ENCODE measurements at regions not wholly inside any gene's neighbourhood (a gene's known extent, or its start where the extent isn't known, plus 50 kb on each side); places are given as distances from the start of the nearest gene placed in this dataset.
A peak's percentile ranks its signal among the peaks of the same experiment; 100 is the strongest.
"Not testable (repeated sequence)": the region's sequence is repeated elsewhere in the genome, so short reads cannot be mapped to it uniquely, and the experiment has no call there.

DNA sequence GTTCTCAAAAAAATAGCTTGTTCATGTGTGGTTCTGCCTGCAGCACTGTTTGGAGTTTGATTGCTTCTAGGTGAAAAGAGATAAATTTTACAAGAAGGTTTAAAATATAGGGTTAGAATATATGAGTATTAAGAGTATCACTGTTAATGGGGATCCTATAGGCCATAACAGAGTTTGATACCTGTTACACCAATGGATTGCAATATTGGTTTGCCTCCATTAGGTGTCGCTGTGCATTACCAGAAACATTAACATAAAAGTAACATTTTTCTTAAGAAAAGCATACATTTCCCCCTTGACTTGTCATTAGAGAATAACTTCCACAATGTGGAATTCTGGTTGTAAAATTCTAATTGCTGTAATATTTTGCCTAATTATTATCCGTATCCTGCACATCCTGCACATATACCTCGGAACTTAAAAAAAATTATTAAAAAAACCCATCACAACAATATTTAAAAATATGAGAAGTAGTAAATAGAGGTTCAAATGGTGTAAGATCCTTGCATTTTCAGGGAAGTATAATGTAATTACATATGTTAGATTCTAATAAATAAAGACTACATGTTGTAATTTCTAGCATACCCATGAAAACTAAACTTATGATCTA, 63.0 kb downstream of the CYP4A11 start:
- H3K9me3 ChIP-seq; intact Hi-C loops (cut with DNase I); H3K27ac ChIP-seq; H3K4me3 ChIP-seq (replicated peaks in 1 of 3); H3K27me3 ChIP-seq; H3K36me3 ChIP-seq; H3K4me1 ChIP-seq: not testable (repeated sequence)
- 40% methylated on average over 3 of the region's 3 CpGs for WGBS, 2 donors
- TF ChIP-seq, protein P1, sequence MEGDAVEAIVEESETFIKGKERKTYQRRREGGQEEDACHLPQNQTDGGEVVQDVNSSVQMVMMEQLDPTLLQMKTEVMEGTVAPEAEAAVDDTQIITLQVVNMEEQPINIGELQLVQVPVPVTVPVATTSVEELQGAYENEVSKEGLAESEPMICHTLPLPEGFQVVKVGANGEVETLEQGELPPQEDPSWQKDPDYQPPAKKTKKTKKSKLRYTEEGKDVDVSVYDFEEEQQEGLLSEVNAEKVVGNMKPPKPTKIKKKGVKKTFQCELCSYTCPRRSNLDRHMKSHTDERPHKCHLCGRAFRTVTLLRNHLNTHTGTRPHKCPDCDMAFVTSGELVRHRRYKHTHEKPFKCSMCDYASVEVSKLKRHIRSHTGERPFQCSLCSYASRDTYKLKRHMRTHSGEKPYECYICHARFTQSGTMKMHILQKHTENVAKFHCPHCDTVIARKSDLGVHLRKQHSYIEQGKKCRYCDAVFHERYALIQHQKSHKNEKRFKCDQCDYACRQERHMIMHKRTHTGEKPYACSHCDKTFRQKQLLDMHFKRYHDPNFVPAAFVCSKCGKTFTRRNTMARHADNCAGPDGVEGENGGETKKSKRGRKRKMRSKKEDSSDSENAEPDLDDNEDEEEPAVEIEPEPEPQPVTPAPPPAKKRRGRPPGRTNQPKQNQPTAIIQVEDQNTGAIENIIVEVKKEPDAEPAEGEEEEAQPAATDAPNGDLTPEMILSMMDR (IDR thresholded peaks at IDR 0.05): peak; percentile 19 to 57 (median 46)
- peak; percentile 18 for DNase-seq

DNA sequence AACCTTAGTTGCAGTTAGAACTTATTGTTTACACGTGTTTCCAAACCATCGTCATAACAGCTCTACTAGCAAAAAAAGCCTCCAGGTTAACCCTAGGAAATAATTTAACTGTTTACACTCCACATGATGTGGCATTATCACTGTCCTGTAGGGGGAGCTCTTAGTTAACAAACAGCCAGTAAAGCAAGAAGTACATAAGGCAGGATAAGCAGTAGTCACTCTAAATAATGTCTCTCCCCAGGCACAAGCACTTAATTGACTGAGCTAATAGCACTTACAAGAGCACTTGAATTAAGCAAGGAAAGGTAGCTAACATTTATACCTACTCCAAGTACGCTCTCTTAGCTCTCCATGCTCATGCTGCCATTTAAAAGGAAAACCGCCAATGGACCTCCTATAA, 65.2 kb downstream of the CYP4A11 start:
- H3K36me3 ChIP-seq; DNase-seq; H3K9me3 ChIP-seq; H3K27ac ChIP-seq; H3K4me1 ChIP-seq; intact Hi-C loops (cut with DNase I); H3K4me3 ChIP-seq (replicated peaks in 1 of 3); H3K27me3 ChIP-seq: not testable (repeated sequence)
- WGBS, 2 donors: 44 to 48% methylated on average over 4 of the region's 4 CpGs
- TF ChIP-seq, protein P1 (IDR thresholded peaks at IDR 0.05): peak in 4 of 6 experiments; percentile 20 to 38 (median 30)

All from thyroid gland (tissue), 4 donors.